Gastrocnemius medialis (tissue), 4 donors: ENCODE measurements at regions not wholly inside any gene's neighbourhood (a gene's known extent, or its start where the extent isn't known, plus 50 kb on each side); places are given as distances from the start of the nearest gene placed in this dataset.

Source experiments
- POLR2A ChIP-seq, 2 donors: fragments of 450-650 bp; IDR thresholded peaks; one replicate each; pipeline ENCODE4 v1.6.1; 2017; ENCODE audit warnings: antibody characterized with exemption in 2 of 2, mild to moderate bottlenecking in 2 of 2, moderate library complexity in 2 of 2
- TF ChIP-seq, protein P1 (sequence below), 5 experiments: fragments of 450-650 bp in 3 of 5; fragments of 200-600 bp in 2 of 5; sonication (generic) in 2 of 5; IDR thresholded peaks in 4 of 5; conservative IDR thresholded peaks in 1 of 5; 1 replicate in 4 of 5; 2 replicates in 1 of 5; pipeline ENCODE4 v1.5.1; 2016 to 2019; ENCODE audit warnings: antibody characterized with exemption in 5 of 5, mild to moderate bottlenecking in 3 of 5, moderate library complexity in 3 of 5

DNA sequence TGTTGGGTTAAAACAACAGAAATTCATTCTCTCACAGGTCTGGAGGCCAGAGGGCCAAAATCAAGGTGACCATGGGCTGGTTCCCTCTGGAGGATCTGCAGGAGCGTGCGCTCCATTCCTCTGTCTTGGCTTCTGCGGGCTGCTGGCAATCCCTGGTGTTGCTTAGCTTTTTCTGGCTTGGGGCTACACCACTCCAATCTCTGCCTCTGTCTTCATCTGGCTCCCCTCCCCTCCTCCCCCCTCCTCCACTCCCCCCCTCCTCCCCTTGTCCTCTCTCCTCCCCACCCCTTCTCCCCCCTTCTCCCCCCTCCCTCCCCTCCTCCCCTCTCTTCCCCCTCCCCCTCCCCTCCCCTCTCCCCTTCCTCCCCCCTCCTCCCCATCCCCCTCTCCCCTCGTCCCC is 321.3 kb upstream of the ARID1B start:
- TF ChIP-seq, protein P1, sequence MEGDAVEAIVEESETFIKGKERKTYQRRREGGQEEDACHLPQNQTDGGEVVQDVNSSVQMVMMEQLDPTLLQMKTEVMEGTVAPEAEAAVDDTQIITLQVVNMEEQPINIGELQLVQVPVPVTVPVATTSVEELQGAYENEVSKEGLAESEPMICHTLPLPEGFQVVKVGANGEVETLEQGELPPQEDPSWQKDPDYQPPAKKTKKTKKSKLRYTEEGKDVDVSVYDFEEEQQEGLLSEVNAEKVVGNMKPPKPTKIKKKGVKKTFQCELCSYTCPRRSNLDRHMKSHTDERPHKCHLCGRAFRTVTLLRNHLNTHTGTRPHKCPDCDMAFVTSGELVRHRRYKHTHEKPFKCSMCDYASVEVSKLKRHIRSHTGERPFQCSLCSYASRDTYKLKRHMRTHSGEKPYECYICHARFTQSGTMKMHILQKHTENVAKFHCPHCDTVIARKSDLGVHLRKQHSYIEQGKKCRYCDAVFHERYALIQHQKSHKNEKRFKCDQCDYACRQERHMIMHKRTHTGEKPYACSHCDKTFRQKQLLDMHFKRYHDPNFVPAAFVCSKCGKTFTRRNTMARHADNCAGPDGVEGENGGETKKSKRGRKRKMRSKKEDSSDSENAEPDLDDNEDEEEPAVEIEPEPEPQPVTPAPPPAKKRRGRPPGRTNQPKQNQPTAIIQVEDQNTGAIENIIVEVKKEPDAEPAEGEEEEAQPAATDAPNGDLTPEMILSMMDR (IDR thresholded peaks at IDR 0.05 in 4 of 5, conservative IDR thresholded peaks at IDR 0.05 in 1 of 5): no peak
- no peak for TF ChIP-seq POLR2A (IDR thresholded peaks at IDR 0.05)
